PC-9 (cell line): ENCODE measurements at regions not wholly inside any gene's neighbourhood (a gene's known extent, or its start where the extent isn't known, plus 50 kb on each side); places are given as distances from the start of the nearest gene placed in this dataset.
"Not testable (repeated sequence)": the region's sequence is repeated elsewhere in the genome, so short reads cannot be mapped to it uniquely, and the experiment has no call there.

Experiments
- BruUV-seq: library from RNA; stranded (reverse); fragments of 400-500 nt; replicated peaks from 2 replicates; lab custom pipeline; 2021; lab: Mats Ljungman, UMichigan
- CTCF ChIA-PET: fragments of 300-600 bp; sonication (Branson Sonifier 250); formaldehyde crosslinking; loops from one replicate; lab custom pipeline; 2022; ENCODE audit warnings: antibody characterized with exemption; lab: Charles Lee
- POLR2A ChIA-PET: fragments of 300-600 bp; sonication (Branson Sonifier 250); formaldehyde crosslinking; loops from one replicate; lab custom pipeline; 2022; ENCODE audit warnings: antibody characterized with exemption; ENCODE audit not compliant: unreplicated experiment; lab: Charles Lee
- DNase-seq, 2 experiments: peaks; one replicate each; pipeline versions ENCODE4 v3.0.0 to v3.0.0-alpha.2; 2015 to 2022; ENCODE audit warnings: mixed read lengths in 1 of 2
- H2AFZ ChIP-seq: fragments of 200-600 bp; sonication (generic); 2 replicates; pipeline ENCODE4 v1.8.1; 2017; ENCODE audit warnings: antibody characterized with exemption
- H3F3A ChIP-seq: fragments of 200-600 bp; sonication (generic); 2 replicates; pipeline ENCODE4 v1.8.1; 2017; ENCODE audit warnings: antibody characterized with exemption, mild to moderate bottlenecking, low read depth; ENCODE audit not compliant: insufficient read depth
- H3K27ac ChIP-seq: fragments of 200-600 bp; sonication (generic); 2 replicates; pipeline ENCODE4 v1.6.1; 2016; ENCODE audit warnings: mixed run types
- H3K27me3 ChIP-seq: fragments of 200-600 bp; sonication (generic); 2 replicates; pipeline ENCODE4 v1.6.1; 2016; ENCODE audit warnings: low read depth, mixed run types; ENCODE audit not compliant: insufficient read depth
- H3K36me3 ChIP-seq: fragments of 200-600 bp; sonication (generic); 2 replicates; pipeline ENCODE4 v1.6.1; 2016; ENCODE audit warnings: low read depth, mixed run types
- H3K4me1 ChIP-seq: fragments of 200-600 bp; sonication (generic); replicated peaks from 2 replicates; pipeline ENCODE4 v1.6.1; 2016; ENCODE audit warnings: mixed run types; ENCODE audit not compliant: insufficient read depth
- H3K4me2 ChIP-seq: fragments of 200-600 bp; sonication (generic); 2 replicates; pipeline ENCODE4 v1.6.1; 2017; ENCODE audit warnings: mixed run types
- H3K4me3 ChIP-seq: fragments of 200-600 bp; sonication (generic); 2 replicates; pipeline ENCODE4 v1.6.1; 2016; ENCODE audit warnings: mixed run types
- H3K79me2 ChIP-seq: fragments of 200-600 bp; sonication (generic); 2 replicates; pipeline ENCODE4 v1.6.1; 2017; ENCODE audit warnings: low read depth, mixed run types
- H3K9me2 ChIP-seq: fragments of 200-600 bp; sonication (generic); 2 replicates; pipeline ENCODE4 v1.8.1; 2017; ENCODE audit warnings: mild to moderate bottlenecking; ENCODE audit not compliant: insufficient read depth
- H3K9me3 ChIP-seq: fragments of 200-600 bp; sonication (generic); 2 replicates; pipeline ENCODE4 v1.8.1; 2016; ENCODE audit warnings: low read depth; ENCODE audit not compliant: insufficient read depth
- H4K20me1 ChIP-seq: fragments of 200-600 bp; sonication (generic); 2 replicates; pipeline ENCODE4 v1.8.1; 2017; ENCODE audit not compliant: insufficient read depth
- CTCF ChIP-seq: fragments of 200-600 bp; sonication (generic); conservative IDR thresholded peaks from 2 replicates; pipeline ENCODE4 v1.6.1; 2017; ENCODE audit warnings: mixed run types, antibody characterized with exemption, mild to moderate bottlenecking, moderate library complexity
- EZH2 ChIP-seq: fragments of 200-600 bp; sonication (generic); IDR thresholded peaks from 2 replicates; pipeline ENCODE4 v1.8.0; 2017; ENCODE audit warnings: antibody characterized with exemption, low read depth
- intact Hi-C: fragments of 100-400 bp; cut with micrococcal nuclease; formaldehyde crosslinking; loops from one replicate; pipeline ENCODE4 v1.10.0; 2022; ENCODE audit not compliant: unreplicated experiment

- H3K79me2 ChIP-seq, intact Hi-C loops, H3K4me3 ChIP-seq, H3K27ac ChIP-seq, H3K9me3 ChIP-seq, H3K9me2 ChIP-seq, H2AFZ ChIP-seq, CTCF ChIA-PET, H3F3A ChIP-seq, H3K4me2 ChIP-seq, H3K36me3 ChIP-seq, H3K27me3 ChIP-seq, DNase-seq, H4K20me1 ChIP-seq, POLR2A ChIA-PET: not testable (repeated sequence)
- H3K4me1 ChIP-seq = peaks cover 27% of the 10 kb centered on the region
- BruUV-seq = TSS peak; percentile 28
Observed at GRCh38 chr16:88262858-88263563, 119.7 kb upstream of the ZNF469 start.

GRCh38 chr16:88263681-88264287 is 119.0 kb upstream of the ZNF469 start:
- H3K4me1 ChIP-seq = peaks cover 25% of the 10 kb centered on the region
- POLR2A ChIA-PET, CTCF ChIA-PET, H3K4me3 ChIP-seq, H3K4me2 ChIP-seq, H3K9me2 ChIP-seq, BruUV-seq, H3K9me3 ChIP-seq, H3K27ac ChIP-seq, H4K20me1 ChIP-seq, DNase-seq, H2AFZ ChIP-seq, H3K36me3 ChIP-seq, H3K79me2 ChIP-seq, H3F3A ChIP-seq, H3K27me3 ChIP-seq: not testable (repeated sequence)
- intact Hi-C loops = loop anchor here (1.0 kb wide), 1 partner anchor 41 kb away; no protein-coding TSS in a partner anchor

- DNase-seq = peak; percentile 93 to 99
- no peaks in the 10 kb centered on the region for H3K79me2 ChIP-seq
- TF ChIP-seq EZH2 = no peak
- TF ChIP-seq CTCF = no peak
- H3K4me3 ChIP-seq = peak overlapping the region; percentile 45; the same call in 1 of the 2 replicates
- H3K36me3 ChIP-seq = no peaks in the 10 kb centered on the region
- no peaks in the 10 kb centered on the region for H3K27me3 ChIP-seq
- no peaks in the 10 kb centered on the region for H4K20me1 ChIP-seq
- peak overlapping the region; percentile 78 for H3K4me2 ChIP-seq
- peak overlapping the region; percentile 58 for H3K27ac ChIP-seq
- no peaks in the 10 kb centered on the region for H3K9me2 ChIP-seq
- intact Hi-C loops = loop anchor here (1.0 kb wide), 2 partner anchors 40 to 68 kb away; no protein-coding TSS in a partner anchor
- no peak overlapping the region for H2AFZ ChIP-seq
- ChIA-PET POLR2A (no interaction called here), CTCF (no interaction called here)
- peaks cover 16% of the 10 kb centered on the region; the same call in 1 of the 2 replicates for H3K4me1 ChIP-seq
- no TSS peak for BruUV-seq
- H3F3A ChIP-seq = no peaks in the 10 kb centered on the region
- H3K9me3 ChIP-seq = no peaks in the 10 kb centered on the region
Observed at GRCh38 chr16:88264641-88265285, 118.0 kb upstream of the ZNF469 start.

- H2AFZ ChIP-seq, CTCF ChIA-PET, H3K27ac ChIP-seq, H4K20me1 ChIP-seq, DNase-seq, H3K9me2 ChIP-seq, H3K27me3 ChIP-seq, H3K4me3 ChIP-seq, POLR2A ChIA-PET, H3F3A ChIP-seq, H3K9me3 ChIP-seq, H3K79me2 ChIP-seq, H3K36me3 ChIP-seq: not testable (repeated sequence)
- Histone ChIP-seq H3K4me2 (peak overlapping the region; percentile 78; the same call in 1 of the 2 replicates), H3K4me1 (peaks cover 15% of the 10 kb centered on the region; the same call in 1 of the 2 replicates)
- BruUV-seq = TSS peak; percentile 70
- intact Hi-C loops = loop anchor here (1.0 kb wide), 1 partner anchor 67 kb away; no protein-coding TSS in a partner anchor
Observed at GRCh38 chr16:88265286-88265938, 117.3 kb upstream of the ZNF469 start.

GRCh38 chr16:88266036-88266435 is 116.7 kb upstream of the ZNF469 start:
- H3K27me3 ChIP-seq, H3K4me3 ChIP-seq, H3K4me2 ChIP-seq, intact Hi-C loops, BruUV-seq, H4K20me1 ChIP-seq, POLR2A ChIA-PET, H3K79me2 ChIP-seq, H3K9me3 ChIP-seq, H3K36me3 ChIP-seq, DNase-seq, H3K4me1 ChIP-seq, H3F3A ChIP-seq, H3K9me2 ChIP-seq, H2AFZ ChIP-seq, CTCF ChIA-PET, H3K27ac ChIP-seq: not testable (repeated sequence)

- H3F3A ChIP-seq, H3K27me3 ChIP-seq, CTCF ChIA-PET, intact Hi-C loops, H3K9me2 ChIP-seq, H3K79me2 ChIP-seq, H3K36me3 ChIP-seq, H3K4me1 ChIP-seq, H2AFZ ChIP-seq, BruUV-seq, H3K4me3 ChIP-seq, POLR2A ChIA-PET, H3K27ac ChIP-seq, H3K9me3 ChIP-seq, H4K20me1 ChIP-seq, DNase-seq, H3K4me2 ChIP-seq: not testable (repeated sequence)
Observed at GRCh38 chr16:88266935-88267551, 115.7 kb upstream of the ZNF469 start.
